ENCODE measurements at regions not wholly inside any gene's neighbourhood (a gene's known extent, or its start where the extent isn't known, plus 50 kb on each side); places are given as distances from the start of the nearest gene placed in this dataset.

- TF ChIP-seq, protein P1, sequence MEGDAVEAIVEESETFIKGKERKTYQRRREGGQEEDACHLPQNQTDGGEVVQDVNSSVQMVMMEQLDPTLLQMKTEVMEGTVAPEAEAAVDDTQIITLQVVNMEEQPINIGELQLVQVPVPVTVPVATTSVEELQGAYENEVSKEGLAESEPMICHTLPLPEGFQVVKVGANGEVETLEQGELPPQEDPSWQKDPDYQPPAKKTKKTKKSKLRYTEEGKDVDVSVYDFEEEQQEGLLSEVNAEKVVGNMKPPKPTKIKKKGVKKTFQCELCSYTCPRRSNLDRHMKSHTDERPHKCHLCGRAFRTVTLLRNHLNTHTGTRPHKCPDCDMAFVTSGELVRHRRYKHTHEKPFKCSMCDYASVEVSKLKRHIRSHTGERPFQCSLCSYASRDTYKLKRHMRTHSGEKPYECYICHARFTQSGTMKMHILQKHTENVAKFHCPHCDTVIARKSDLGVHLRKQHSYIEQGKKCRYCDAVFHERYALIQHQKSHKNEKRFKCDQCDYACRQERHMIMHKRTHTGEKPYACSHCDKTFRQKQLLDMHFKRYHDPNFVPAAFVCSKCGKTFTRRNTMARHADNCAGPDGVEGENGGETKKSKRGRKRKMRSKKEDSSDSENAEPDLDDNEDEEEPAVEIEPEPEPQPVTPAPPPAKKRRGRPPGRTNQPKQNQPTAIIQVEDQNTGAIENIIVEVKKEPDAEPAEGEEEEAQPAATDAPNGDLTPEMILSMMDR (IDR thresholded peaks at IDR 0.05; ENCODE audit: low read depth, low read length): no peak
- TF ChIP-seq EZH2phosphoT487 (IDR thresholded peaks at IDR 0.05; ENCODE audit: low read depth): no peak
These were observed 218.1 kb upstream of the SKOR2 start for GRCh38 chr18:47469576-47469975.
